ENCODE measurements at regions not wholly inside any gene's neighbourhood (a gene's known extent, or its start where the extent isn't known, plus 50 kb on each side); places are given as distances from the start of the nearest gene placed in this dataset.
"Not testable (repeated sequence)": the region's sequence is repeated elsewhere in the genome, so short reads cannot be mapped to it uniquely, and the experiment has no call there.

- WGBS, 2 donors: 83 to 91% methylated on average over 14 to 17 of the region's 18 CpGs
- intact Hi-C loops (cut with DNase I; ENCODE audit: low total_unique reads); H3K4me3 ChIP-seq (ENCODE audit: low read depth, poor library complexity, severe bottlenecking); DNase-seq (ENCODE audit: low spot score in 2 of 2): not testable (repeated sequence)
Observed at GRCh38 chr16:29338821-29339700, 67.5 kb downstream of the NPIPB11 start.

GRCh38 chr16:29337385-29337901, 69.1 kb downstream of the NPIPB11 start:
- 92% methylated on average over 18 of the region's 18 CpGs for WGBS, 2 donors
- H3K4me3 ChIP-seq (ENCODE audit: low read depth, poor library complexity, severe bottlenecking); intact Hi-C loops (cut with DNase I; ENCODE audit: low total_unique reads); DNase-seq (ENCODE audit: low spot score in 2 of 2): not testable (repeated sequence)

- H3K4me3 ChIP-seq (ENCODE audit: low read depth, poor library complexity, severe bottlenecking); intact Hi-C loops (cut with DNase I; ENCODE audit: low total_unique reads); DNase-seq (ENCODE audit: low spot score in 2 of 2): not testable (repeated sequence)
- WGBS, 2 donors: 85 to 88% methylated on average over 9 to 10 of the region's 10 CpGs
Observed at GRCh38 chr16:29335549-29335846, 71.0 kb downstream of the NPIPB11 start.

GRCh38 chr16:29334776-29335548, 71.5 kb downstream of the NPIPB11 start:
- 93 to 94% methylated on average over 15 to 17 of the region's 17 CpGs for WGBS, 2 donors

GRCh38 chr16:29333492-29334097, 72.9 kb downstream of the NPIPB11 start:
- WGBS, 2 donors: 78 to 86% methylated on average over 15 to 19 of the region's 20 CpGs
- H3K4me3 ChIP-seq (ENCODE audit: low read depth, poor library complexity, severe bottlenecking); intact Hi-C loops (cut with DNase I; ENCODE audit: low total_unique reads); DNase-seq (ENCODE audit: low spot score in 2 of 2): not testable (repeated sequence)

More at GRCh38 chr16:29334776-29335548, 71.5 kb downstream of the NPIPB11 start:
- DNase-seq (ENCODE audit: low spot score in 2 of 2); H3K4me3 ChIP-seq (ENCODE audit: low read depth, poor library complexity, severe bottlenecking); intact Hi-C loops (cut with DNase I; ENCODE audit: low total_unique reads): not testable (repeated sequence)

GRCh38 chr16:29330623-29331022, 75.9 kb downstream of the NPIPB11 start:
- H3K4me3 ChIP-seq (ENCODE audit: low read depth, poor library complexity, severe bottlenecking); DNase-seq (ENCODE audit: low spot score in 2 of 2); intact Hi-C loops (cut with DNase I; ENCODE audit: low total_unique reads): not testable (repeated sequence)
- WGBS, 2 donors: 96 to 98% methylated on average over 4 to 5 of the region's 5 CpGs

DNA sequence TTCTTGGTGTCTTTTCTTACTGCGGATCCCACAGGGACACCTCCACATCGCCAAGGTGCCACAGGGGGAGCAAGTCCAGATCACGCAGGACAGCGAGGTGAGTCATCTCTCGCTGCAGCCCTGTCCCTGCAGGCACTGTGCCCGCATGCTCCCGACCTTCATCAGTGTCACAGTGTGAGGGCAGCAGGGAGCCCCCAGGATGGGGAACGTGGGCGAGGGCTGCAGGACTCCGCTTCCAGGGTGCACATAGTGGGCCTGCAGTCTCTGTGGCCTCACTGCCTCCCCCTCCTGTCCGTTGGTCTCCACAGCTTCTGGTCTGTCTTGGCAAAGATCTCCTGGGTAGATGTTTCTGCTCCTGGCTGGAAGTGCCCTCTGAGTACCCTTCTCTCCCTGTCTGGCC, 78.0 kb downstream of the NPIPB11 start:
- WGBS, 2 donors: 55 to 77% methylated on average over 10 to 11 of the region's 11 CpGs
- intact Hi-C loops (cut with DNase I; ENCODE audit: low total_unique reads); H3K4me3 ChIP-seq (ENCODE audit: low read depth, poor library complexity, severe bottlenecking); DNase-seq (ENCODE audit: low spot score in 2 of 2): not testable (repeated sequence)

DNA sequence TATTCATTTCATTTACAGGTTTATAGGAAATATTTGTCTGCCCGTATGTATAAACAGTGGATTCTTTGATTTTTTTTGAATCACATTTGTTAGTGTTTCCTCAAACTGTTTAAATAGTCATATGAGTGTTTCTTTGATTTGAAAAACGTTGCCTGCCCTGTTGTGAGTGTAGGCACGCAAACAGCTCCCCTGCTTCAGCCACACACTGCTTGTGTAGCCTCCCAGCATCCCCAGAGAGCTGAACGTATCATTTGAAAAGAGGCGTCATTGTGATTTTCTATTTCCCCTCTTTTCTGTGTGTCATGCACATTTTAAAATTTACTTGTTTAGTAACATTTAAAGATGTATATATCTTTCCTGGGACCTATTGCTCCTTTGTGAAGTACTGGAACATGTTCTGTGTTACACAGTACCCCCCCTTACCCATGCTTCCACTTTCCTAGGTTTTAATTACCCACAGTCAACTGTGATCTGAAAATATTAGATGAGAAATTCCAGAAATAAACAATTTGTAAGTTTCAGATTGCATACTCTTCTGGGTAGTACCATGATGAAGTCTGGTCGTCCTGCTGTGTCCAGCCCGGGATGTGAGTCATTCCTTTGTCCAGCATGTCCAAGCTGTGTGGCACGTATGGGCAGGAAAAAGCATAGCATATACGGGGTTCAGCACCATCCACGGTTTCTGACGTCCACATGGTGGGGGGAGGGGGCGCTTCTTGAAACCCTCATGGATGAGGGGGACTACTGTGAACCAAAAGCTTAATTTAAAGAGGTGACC, 78.7 kb downstream of the NPIPB11 start:
- DNase-seq (ENCODE audit: low spot score in 2 of 2); intact Hi-C loops (cut with DNase I; ENCODE audit: low total_unique reads): not testable (repeated sequence)
- WGBS, 2 donors: 62 to 66% methylated on average over 12 of the region's 12 CpGs

GRCh38 chr16:29326164-29327125, 80.1 kb downstream of the NPIPB11 start:
- DNase-seq (ENCODE audit: low spot score in 2 of 2); intact Hi-C loops (cut with DNase I; ENCODE audit: low total_unique reads); H3K4me3 ChIP-seq (ENCODE audit: low read depth, poor library complexity, severe bottlenecking): not testable (repeated sequence)
- 65 to 83% methylated on average over 13 to 33 of the region's 34 CpGs for WGBS, 2 donors

More for the DNA sequence above, 78.7 kb downstream of the NPIPB11 start:
- not testable (repeated sequence) for H3K4me3 ChIP-seq (ENCODE audit: low read depth, poor library complexity, severe bottlenecking)

- 82% methylated on average over 6 of the region's 6 CpGs for WGBS, 2 donors
- DNase-seq (ENCODE audit: low spot score in 2 of 2); H3K4me3 ChIP-seq (ENCODE audit: low read depth, poor library complexity, severe bottlenecking); intact Hi-C loops (cut with DNase I; ENCODE audit: low total_unique reads): not testable (repeated sequence)
Observed at GRCh38 chr16:29323725-29324124, 82.8 kb downstream of the NPIPB11 start.
